HFFc6 (cell line): ENCODE measurements at regions not wholly inside any gene's neighbourhood (a gene's known extent, or its start where the extent isn't known, plus 50 kb on each side); places are given as distances from the start of the nearest gene placed in this dataset.

Experiments
- DNase-seq: peaks from one replicate; pipeline ENCODE4 v3.0.0-alpha.2; 2018
- H3K27ac Mint-ChIP-seq: 2 replicates; pipeline ENCODE4 v1.8.0; 2020; ENCODE audit warnings: mild to moderate bottlenecking, mixed read lengths
- H3K27me3 Mint-ChIP-seq: 2 replicates; pipeline ENCODE4 v1.8.0; 2021; ENCODE audit warnings: mild to moderate bottlenecking, moderate library complexity, mixed read lengths; ENCODE audit not compliant: insufficient read depth
- H3K36me3 Mint-ChIP-seq: 2 replicates; pipeline ENCODE4 v1.8.0; 2021; ENCODE audit warnings: low read depth, mixed read lengths
- H3K4me1 Mint-ChIP-seq: 2 replicates; pipeline ENCODE4 v1.8.0; 2020; ENCODE audit warnings: low read depth, mixed read lengths
- H3K4me3 Mint-ChIP-seq: 2 replicates; pipeline ENCODE4 v1.8.0; 2020; ENCODE audit warnings: mild to moderate bottlenecking, moderate library complexity, mixed read lengths
- H3K9me3 Mint-ChIP-seq: 2 replicates; pipeline ENCODE4 v1.8.0; 2020; ENCODE audit warnings: mild to moderate bottlenecking, mixed read lengths
- CTCF ChIP-seq: fragments of 200-600 bp; sonication (generic); IDR thresholded peaks from 2 replicates; pipeline ENCODE4 v1.5.0; 2021; ENCODE audit warnings: antibody characterized with exemption, mild to moderate bottlenecking

DNA sequence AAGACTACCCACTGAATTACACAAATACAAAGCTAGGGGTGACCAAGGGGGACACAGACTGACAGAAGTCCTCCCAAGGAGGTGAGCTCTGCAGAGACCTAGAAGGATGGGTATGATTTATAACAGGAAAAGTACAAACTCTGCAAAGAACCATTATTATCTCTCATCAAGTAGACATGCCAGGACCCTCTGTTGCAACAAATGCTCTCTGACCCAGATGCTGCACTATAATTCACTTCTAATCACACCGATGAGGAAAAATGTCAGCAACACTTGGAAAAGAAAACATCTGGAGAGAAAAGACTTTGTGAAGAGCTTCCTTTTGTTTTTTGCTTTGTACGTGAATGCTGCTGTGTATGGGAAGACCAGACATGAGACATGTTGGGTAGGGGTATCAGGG is 178.3 kb upstream of the PDE1C start:
- no peak for DNase-seq
- Mint-ChIP-seq H3K27me3 (no peaks in the 10 kb centered on the region; the same call in 1 of the 2 replicates), H3K36me3 (no peaks in the 10 kb centered on the region), H3K9me3 (peaks cover 29% of the 10 kb centered on the region), H3K4me1 (no peaks in the 10 kb centered on the region), H3K27ac (no peak overlapping the region), H3K4me3 (no peak overlapping the region)
- no peak for TF ChIP-seq CTCF

- Mint-ChIP-seq H3K27me3 (no peaks in the 10 kb centered on the region), H3K4me1 (no peaks in the 10 kb centered on the region), H3K27ac (no peak overlapping the region), H3K36me3 (no peaks in the 10 kb centered on the region), H3K9me3 (peaks cover 16% of the 10 kb centered on the region), H3K4me3 (no peak overlapping the region)
- TF ChIP-seq CTCF = no peak
- no peak for DNase-seq
Measured at GRCh38 chr7:32244806-32245345, 174.7 kb upstream of the PDE1C start.

DNA sequence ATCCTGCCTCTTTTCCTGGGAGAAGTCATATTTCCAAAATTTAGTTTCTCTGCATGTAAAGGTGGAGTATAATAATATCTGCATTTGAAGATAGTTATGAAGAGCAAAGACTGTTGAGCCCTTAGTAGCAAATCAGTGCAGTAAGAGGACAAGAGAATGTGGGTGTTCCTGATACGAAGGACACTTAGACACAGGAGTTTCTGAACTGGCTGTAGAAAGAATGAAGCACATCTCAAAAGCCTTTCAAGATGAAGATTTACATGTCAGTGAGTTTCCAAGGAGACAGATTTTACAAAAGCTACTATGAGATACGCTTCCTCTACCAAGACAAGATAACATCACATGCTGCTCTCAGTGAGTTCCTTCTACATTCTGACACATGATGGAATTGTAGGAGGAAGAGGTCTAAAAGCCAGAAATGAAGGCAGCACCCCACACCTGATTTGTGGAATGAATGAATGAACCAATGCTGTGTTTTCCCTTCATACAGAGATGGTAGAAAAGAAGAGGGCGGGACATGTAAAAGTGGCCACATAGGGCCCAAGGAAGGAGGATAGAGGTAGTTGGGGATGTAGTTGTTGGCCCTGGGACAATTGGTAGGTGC is 173.6 kb upstream of the PDE1C start:
- no peaks in the 10 kb centered on the region for H3K36me3 Mint-ChIP-seq
- no peaks in the 10 kb centered on the region for H3K27me3 Mint-ChIP-seq

DNA sequence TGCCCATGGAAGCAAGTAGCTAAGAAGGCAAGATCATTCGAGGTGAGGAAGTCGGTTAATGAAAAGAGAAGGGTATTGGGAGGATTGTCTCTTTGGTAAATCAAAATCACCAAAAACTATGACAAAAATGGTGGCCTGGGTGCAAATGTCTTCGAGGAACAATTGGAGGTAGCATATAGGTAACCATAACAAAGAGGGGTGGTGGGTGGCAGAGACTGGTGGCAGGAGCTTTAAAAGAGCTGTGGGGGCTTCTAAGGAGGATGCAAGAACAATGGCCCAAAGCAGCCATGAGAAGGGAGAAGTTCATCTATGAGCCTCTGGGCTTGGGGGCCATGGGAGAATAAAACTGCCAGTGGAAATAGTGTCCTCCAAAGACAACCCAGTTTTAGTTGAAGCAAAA is 172.2 kb upstream of the PDE1C start:
- no peak for TF ChIP-seq CTCF
- Mint-ChIP-seq H3K36me3 (no peaks in the 10 kb centered on the region), H3K9me3 (peaks cover 7% of the 10 kb centered on the region; the same call in 1 of the 2 replicates), H3K27ac (no peak overlapping the region), H3K4me3 (no peak overlapping the region), H3K4me1 (no peaks in the 10 kb centered on the region), H3K27me3 (no peaks in the 10 kb centered on the region; the same call in 1 of the 2 replicates)
- no peak for DNase-seq

More for the DNA sequence above, 173.6 kb upstream of the PDE1C start:
- Mint-ChIP-seq H3K4me1 (no peaks in the 10 kb centered on the region), H3K9me3 (peaks cover 10% of the 10 kb centered on the region), H3K27ac (no peak overlapping the region), H3K4me3 (no peak overlapping the region)
- no peak for DNase-seq
- TF ChIP-seq CTCF = no peak

DNA sequence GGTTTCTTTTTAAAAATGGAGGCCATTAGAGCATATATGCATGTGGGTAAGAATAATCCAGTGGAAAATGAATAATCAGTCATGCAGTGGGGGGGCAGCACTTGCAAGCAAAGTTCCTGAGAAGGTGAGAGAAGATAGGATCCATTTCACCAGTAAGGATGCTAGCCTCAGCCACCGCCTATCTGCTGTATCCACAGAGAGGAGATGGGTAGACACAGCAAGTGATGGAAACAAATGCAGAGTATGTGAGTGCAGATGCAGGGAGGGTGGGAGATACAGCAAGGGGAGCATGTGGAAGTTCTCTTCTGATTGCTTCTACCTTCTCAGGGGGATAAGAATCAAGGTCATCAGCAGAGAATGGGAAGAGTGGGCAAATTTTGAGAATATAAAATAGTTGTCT is 171.4 kb upstream of the PDE1C start:
- no peak overlapping the region for H3K4me3 Mint-ChIP-seq
- DNase-seq = no peak

More for the DNA sequence above, 171.4 kb upstream of the PDE1C start:
- Mint-ChIP-seq H3K27ac (no peak overlapping the region), H3K27me3 (no peaks in the 10 kb centered on the region; the same call in 1 of the 2 replicates), H3K36me3 (no peaks in the 10 kb centered on the region), H3K9me3 (peaks cover 7% of the 10 kb centered on the region; the same call in 1 of the 2 replicates), H3K4me1 (no peaks in the 10 kb centered on the region)
- no peak for TF ChIP-seq CTCF
